ENCODE measurements at regions not wholly inside any gene's neighbourhood (a gene's known extent, or its start where the extent isn't known, plus 50 kb on each side); places are given as distances from the start of the nearest gene placed in this dataset.

- no peak for TF ChIP-seq ZNF362 (CRISPR knock-in tag; IDR thresholded peaks at IDR 0.05; ENCODE audit: borderline replicate concordance)
- TF ChIP-seq ZSCAN5A (CRISPR knock-in tag; IDR thresholded peaks at IDR 0.05; ENCODE audit: borderline replicate concordance): no peak
- no peak for TF ChIP-seq ZFP41 (CRISPR knock-in tag; IDR thresholded peaks at IDR 0.05; ENCODE audit: borderline replicate concordance)
- TF ChIP-seq ZNF468 (CRISPR knock-in tag; IDR thresholded peaks at IDR 0.05): no peak
These were observed 179.7 kb upstream of the WDR11 start (continued) for GRCh38 chr10:120671491-120671890.

GRCh38 chr10:120683454-120683853, 167.7 kb upstream of the WDR11 start:
- Histone ChIP-seq H3K4me3 (replicated peaks in 1 of 3; ENCODE audit: insufficient read depth in 1 of 3, low read depth in 2 of 3, low read length in 3 of 3) (no peak overlapping the region), H3K4me1 (ENCODE audit: insufficient read depth, low read length) (no peaks in the 10 kb centered on the region), H3K36me3 (replicated peaks in 1 of 2; ENCODE audit: control insufficient read depth in 1 of 2, insufficient read depth in 2 of 2, low read length in 2 of 2) (no peaks in the 10 kb centered on the region), H4K20me1 (ENCODE audit: insufficient read depth, low read length) (no peaks in the 10 kb centered on the region), H3K4me2 (ENCODE audit: low read depth, low read length) (no peak overlapping the region), H2AFZ (ENCODE audit: low read length) (no peak overlapping the region), H3K27me3 (ENCODE audit: control insufficient read depth in 1 of 2, insufficient read depth in 2 of 2, low read length in 2 of 2) (peaks cover 0 to 5% of the 10 kb centered on the region in 2 experiments; a peak in 3 of 5 replicates), H3K9ac (ENCODE audit: insufficient read depth, low read depth, low read length) (no peak overlapping the region), H3K79me2 (ENCODE audit: insufficient read depth, low read length) (no peaks in the 10 kb centered on the region), H3K27ac (ENCODE audit: extremely low read length, insufficient read depth, low read length) (no peak overlapping the region), H3K9me3 (ENCODE audit: low read length) (no peaks in the 10 kb centered on the region)
- DNase-seq (ENCODE audit: low spot score) (no peak), FAIRE-seq (no peak), ATAC-seq (no peak)
- WGBS (ENCODE audit: low lambda C conversion rate): 92% methylated on average over 2 of the region's 2 CpGs
- CTCF ChIA-PET (ENCODE audit: low intra/inter-chr PET ratio, low total read pairs): no interaction called here
- BruUV-seq (replicated peaks): no TSS peak
- intact Hi-C loops (cut with micrococcal nuclease; ENCODE audit: unreplicated experiment): no loop called here
- in situ Hi-C loops (cut with HindIII; ENCODE audit: extremely low pct_ligation_motif_present, low pct_unique_long_range_greater_than_20kb): no loop called here
- POLR2A ChIA-PET: no interaction called here
- no peak for TF ChIP-seq ZNF629 (CRISPR knock-in tag; conservative IDR thresholded peaks at IDR 0.05)
- no peak for TF ChIP-seq ZNF382 (CRISPR knock-in tag; IDR thresholded peaks at IDR 0.05; ENCODE audit: borderline replicate concordance)
- TF ChIP-seq RCOR2 (CRISPR knock-in tag; IDR thresholded peaks at IDR 0.05): no peak
- TF ChIP-seq ZMYM4 (CRISPR knock-in tag; IDR thresholded peaks at IDR 0.05): no peak
- no peak for TF ChIP-seq CENPBD1 (CRISPR knock-in tag; IDR thresholded peaks at IDR 0.05; ENCODE audit: borderline replicate concordance, low read depth)
- no peak for TF ChIP-seq ZNF788 (CRISPR knock-in tag; IDR thresholded peaks at IDR 0.05; ENCODE audit: borderline replicate concordance)
- TF ChIP-seq ZBTB49 (CRISPR knock-in tag; IDR thresholded peaks at IDR 0.05; ENCODE audit: borderline replicate concordance): no peak
- no peak for TF ChIP-seq NAIF1 (CRISPR knock-in tag; IDR thresholded peaks at IDR 0.05; ENCODE audit: borderline replicate concordance)
- no peak for TF ChIP-seq GPN1 (CRISPR knock-in tag; IDR thresholded peaks at IDR 0.05; ENCODE audit: borderline replicate concordance)
